ENCODE measurements at regions not wholly inside any gene's neighbourhood (a gene's known extent, or its start where the extent isn't known, plus 50 kb on each side); places are given as distances from the start of the nearest gene placed in this dataset.

DNA sequence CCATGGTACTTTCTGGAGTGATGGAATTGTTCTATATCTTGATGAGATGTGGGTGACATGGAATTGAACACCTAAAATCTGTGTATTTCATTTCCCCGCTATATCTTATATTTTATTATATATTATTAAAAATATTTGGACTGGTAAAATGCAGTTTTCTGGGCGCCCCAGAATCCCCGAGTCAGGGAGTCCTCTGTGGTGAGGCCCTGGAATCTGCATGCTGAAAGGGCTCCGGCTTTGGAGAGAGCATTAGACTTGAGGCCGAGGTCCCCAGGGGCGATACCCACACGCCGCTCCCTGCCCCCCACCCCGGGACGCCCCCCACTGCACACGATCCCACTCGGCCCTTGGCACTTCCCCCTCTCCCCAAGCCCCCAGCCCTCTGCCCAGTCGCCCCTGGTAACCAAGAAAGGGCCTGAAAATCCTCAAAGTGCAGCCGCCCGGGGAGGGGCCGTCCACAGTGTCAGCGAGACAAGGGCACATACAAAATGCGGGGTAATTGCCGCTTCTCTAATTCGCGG is 126.0 kb downstream of the ZFP36L2 start:
- TF ChIP-seq, protein P1, sequence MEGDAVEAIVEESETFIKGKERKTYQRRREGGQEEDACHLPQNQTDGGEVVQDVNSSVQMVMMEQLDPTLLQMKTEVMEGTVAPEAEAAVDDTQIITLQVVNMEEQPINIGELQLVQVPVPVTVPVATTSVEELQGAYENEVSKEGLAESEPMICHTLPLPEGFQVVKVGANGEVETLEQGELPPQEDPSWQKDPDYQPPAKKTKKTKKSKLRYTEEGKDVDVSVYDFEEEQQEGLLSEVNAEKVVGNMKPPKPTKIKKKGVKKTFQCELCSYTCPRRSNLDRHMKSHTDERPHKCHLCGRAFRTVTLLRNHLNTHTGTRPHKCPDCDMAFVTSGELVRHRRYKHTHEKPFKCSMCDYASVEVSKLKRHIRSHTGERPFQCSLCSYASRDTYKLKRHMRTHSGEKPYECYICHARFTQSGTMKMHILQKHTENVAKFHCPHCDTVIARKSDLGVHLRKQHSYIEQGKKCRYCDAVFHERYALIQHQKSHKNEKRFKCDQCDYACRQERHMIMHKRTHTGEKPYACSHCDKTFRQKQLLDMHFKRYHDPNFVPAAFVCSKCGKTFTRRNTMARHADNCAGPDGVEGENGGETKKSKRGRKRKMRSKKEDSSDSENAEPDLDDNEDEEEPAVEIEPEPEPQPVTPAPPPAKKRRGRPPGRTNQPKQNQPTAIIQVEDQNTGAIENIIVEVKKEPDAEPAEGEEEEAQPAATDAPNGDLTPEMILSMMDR (IDR thresholded peaks at IDR 0.05) = no peak
- TF ChIP-seq POLR2A (IDR thresholded peaks at IDR 0.05) = no peak

All from body of pancreas (tissue), 4 donors.